SK-N-SH (cell line): ENCODE measurements at regions not wholly inside any gene's neighbourhood (a gene's known extent, or its start where the extent isn't known, plus 50 kb on each side); places are given as distances from the start of the nearest gene placed in this dataset.

Experiments
- CTCF ChIA-PET: fragments of 300-600, 350-600 bp; formaldehyde crosslinking; extraction: SDS; loops from one replicate; lab custom pipeline; 2021; lab: Yijun Ruan, JAX
- POLR2A ChIA-PET: fragments of 350-600 bp; sonication (Branson Sonifier 250); formaldehyde crosslinking; extraction: SDS; loops from one replicate; lab custom pipeline; 2020; ENCODE audit warnings: antibody characterized with exemption, inconsistent platforms; lab: Yijun Ruan, JAX
- DNase-seq: peaks from one replicate; pipeline ENCODE4 v3.0.0; 2012
- H2AFZ ChIP-seq: fragments of 200-600 bp; sonication (generic); 2 replicates; pipeline ENCODE4 v1.8.1; 2016; ENCODE audit warnings: antibody characterized with exemption, mild to moderate bottlenecking, low read depth
- H3F3A ChIP-seq: fragments of 200-600 bp; sonication (generic); replicated peaks from 2 replicates; pipeline ENCODE3; 2016; ENCODE audit warnings: antibody characterized with exemption, mild to moderate bottlenecking; ENCODE audit not compliant: insufficient read depth
- H3K27ac ChIP-seq, 2 experiments: fragments of 200-500 bp in 1 of 2; fragments of 200-600 bp in 1 of 2; sonication (Bioruptor generic) in 1 of 2; sonication (generic), shearing (Covaris generic) in 1 of 2; 2 replicates each; pipeline versions ENCODE4 v1.5.1 to v1.6.1; 2014 to 2016; ENCODE audit warnings: low read depth in 2 of 2, inconsistent platforms in 1 of 2, low read length in 1 of 2, mild to moderate bottlenecking in 1 of 2, mixed read lengths in 1 of 2
- H3K27me3 ChIP-seq: fragments of 200-600 bp; sonication (generic), shearing (Covaris generic); 2 replicates; pipeline ENCODE4 v1.6.1; 2016; ENCODE audit warnings: mixed run types; ENCODE audit not compliant: insufficient read depth
- H3K36me3 ChIP-seq, 2 experiments: fragments of 200-500 bp in 1 of 2; fragments of 200-600 bp in 1 of 2; sonication (Bioruptor generic) in 1 of 2; sonication (generic) in 1 of 2; replicated peaks in 1 of 2; 2 replicates each; pipeline versions ENCODE3 to v1.5.1; 2014 to 2016; ENCODE audit warnings: low read length in 1 of 2, mild to moderate bottlenecking in 1 of 2; ENCODE audit not compliant: insufficient read depth in 2 of 2, control insufficient read depth in 1 of 2
- H3K4me1 ChIP-seq, 2 experiments: fragments of 200-500 bp in 1 of 2; fragments of 200-600 bp in 1 of 2; sonication (Bioruptor generic) in 1 of 2; sonication (generic), shearing (Covaris generic) in 1 of 2; 2 replicates each; pipeline versions ENCODE4 v1.5.1 to v1.6.1; 2014 to 2016; ENCODE audit warnings: low read depth in 1 of 2, low read length in 1 of 2, mixed run types in 1 of 2; ENCODE audit not compliant: insufficient read depth in 2 of 2, control insufficient read depth in 1 of 2
- H3K4me2 ChIP-seq: fragments of 200-600 bp; sonication (generic), shearing (Covaris generic); 2 replicates; pipeline ENCODE4 v1.6.1; 2017; ENCODE audit warnings: mixed run types
- H3K4me3 ChIP-seq, 2 experiments: fragments of 200-500 bp in 1 of 2; fragments of 200-600 bp in 1 of 2; sonication (Bioruptor generic) in 1 of 2; sonication (generic), shearing (Covaris generic) in 1 of 2; 2 replicates each; pipeline versions ENCODE4 v1.5.1 to v1.8.1; 2014 to 2016; ENCODE audit warnings: low read depth in 2 of 2, inconsistent platforms in 1 of 2, low read length in 1 of 2, mild to moderate bottlenecking in 1 of 2, mixed read lengths in 1 of 2, moderate library complexity in 1 of 2
- H3K79me2 ChIP-seq: fragments of 200-600 bp; sonication (generic); 2 replicates; pipeline ENCODE4 v1.8.1; 2017; ENCODE audit warnings: mild to moderate bottlenecking; ENCODE audit not compliant: insufficient read depth
- H3K9ac ChIP-seq: fragments of 200-600 bp; sonication (generic); 2 replicates; pipeline ENCODE4 v1.6.1; 2017; ENCODE audit warnings: mixed run types
- H3K9me2 ChIP-seq: fragments of 200-600 bp; sonication (generic); 2 replicates; pipeline ENCODE4 v1.6.1; 2017; ENCODE audit warnings: mixed run types
- H3K9me3 ChIP-seq: fragments of 200-600 bp; sonication (generic); 2 replicates; pipeline ENCODE4 v1.6.1; 2017; ENCODE audit warnings: mixed run types, mild to moderate bottlenecking, moderate library complexity
- H4K20me1 ChIP-seq: fragments of 200-600 bp; sonication (generic); 2 replicates; pipeline ENCODE4 v1.6.1; 2017; ENCODE audit warnings: mild to moderate bottlenecking, mixed run types; ENCODE audit not compliant: insufficient read depth
- ELF1 ChIP-seq: IDR thresholded peaks from 2 replicates; pipeline ENCODE4 v1.4.0; 2012
- EP300 ChIP-seq, 2 experiments: IDR thresholded peaks; 2 replicates each; pipeline versions ENCODE4 v1.4.0 to v1.6.1; 2012; ENCODE audit warnings: borderline replicate concordance in 1 of 2, low read depth in 1 of 2, low read length in 1 of 2
- EZH2phosphoT487 ChIP-seq: fragments of 200-600 bp; sonication (generic); IDR thresholded peaks from 2 replicates; pipeline ENCODE4 v1.6.1; 2017; ENCODE audit warnings: low read depth, mixed run types, mild to moderate bottlenecking, antibody characterized with exemption, moderate library complexity, borderline replicate concordance
- FOSL2 ChIP-seq: IDR thresholded peaks from 2 replicates; pipeline ENCODE4 v1.4.0; 2012; ENCODE audit warnings: low read depth, mild to moderate bottlenecking, moderate library complexity, borderline replicate concordance
- FOXJ3 ChIP-seq: sonication (generic); formaldehyde crosslinking; IDR thresholded peaks from 2 replicates; pipeline ENCODE4 v1.5.1; 2020; ENCODE audit warnings: mild to moderate bottlenecking, missing genetic modification reagents
- FOXM1 ChIP-seq: IDR thresholded peaks from 2 replicates; pipeline ENCODE4 v1.4.0; 2012; ENCODE audit warnings: low read depth, mild to moderate bottlenecking
- GATA2 ChIP-seq: sonication (generic); formaldehyde crosslinking; IDR thresholded peaks from 2 replicates; pipeline ENCODE4 v1.5.0; 2020; ENCODE audit warnings: mild to moderate bottlenecking, missing genetic modification reagents
- MEF2A ChIP-seq: IDR thresholded peaks from 2 replicates; pipeline ENCODE4 v1.4.0; 2012; ENCODE audit warnings: low read depth, borderline replicate concordance
- NRF1 ChIP-seq: IDR thresholded peaks from 2 replicates; pipeline ENCODE4 v1.6.1; 2012; ENCODE audit warnings: low read depth, mild to moderate bottlenecking, low read length
- POLR2AphosphoS5 ChIP-seq: IDR thresholded peaks from 2 replicates; pipeline ENCODE4 v1.6.1; 2012; ENCODE audit warnings: low read depth, low read length
- RCOR1 ChIP-seq: fragments of 150-350 bp; IDR thresholded peaks from 2 replicates; pipeline ENCODE4 v1.6.1; 2017; ENCODE audit warnings: antibody characterized with exemption, low read length
- RFX5 ChIP-seq: IDR thresholded peaks from 2 replicates; pipeline ENCODE4 v1.6.1; 2012; ENCODE audit warnings: mild to moderate bottlenecking, improper control_type of control experiment, low read length
- SIN3A ChIP-seq: IDR thresholded peaks from 2 replicates; pipeline ENCODE4 v1.6.1; 2012; ENCODE audit warnings: low read depth, mild to moderate bottlenecking, low read length, moderate library complexity, borderline replicate concordance
- SMC3 ChIP-seq: IDR thresholded peaks from 2 replicates; pipeline ENCODE4 v1.6.1; 2012; ENCODE audit warnings: low read depth, low read length, improper control_type of control experiment
- TCF12 ChIP-seq: IDR thresholded peaks from 2 replicates; pipeline ENCODE4 v1.4.0; 2012
- YY1 ChIP-seq: IDR thresholded peaks from 2 replicates; pipeline ENCODE4 v1.4.0; 2012; ENCODE audit warnings: low read depth, mild to moderate bottlenecking
- WGBS: methylation state at CpG from one replicate; pipeline ENCODE4 v1.1.6; 2017; ENCODE audit warnings: low lambda C conversion rate; 5-methylcytosine and 5-hydroxymethylcytosine counted together
- TF ChIP-seq, protein P1 (sequence below): fragments of 200-600 bp; sonication (generic); IDR thresholded peaks from 2 replicates; pipeline ENCODE4 v1.6.1; 2017; ENCODE audit warnings: antibody characterized with exemption, mild to moderate bottlenecking, moderate library complexity
- TF ChIP-seq, protein P2 (sequence below): fragments of 150-350 bp; IDR thresholded peaks from 2 replicates; pipeline ENCODE4 v1.6.1; 2016; ENCODE audit warnings: mild to moderate bottlenecking, low read depth, low read length
- TF ChIP-seq, protein P3 (sequence below): IDR thresholded peaks from 2 replicates; pipeline ENCODE4 v1.4.0; 2012; ENCODE audit warnings: low read depth, borderline replicate concordance

GRCh38 chr14:38138473-38139138 lies 69.1 kb upstream of the SSTR1 start:
- no peak overlapping the region for H2AFZ ChIP-seq
- no peaks in the 10 kb centered on the region for H3K9me2 ChIP-seq
- TF ChIP-seq RCOR1 (no peak), EP300 (IDR thresholded peaks at IDR 0.05; ENCODE audit: borderline replicate concordance in 1 of 2, low read depth in 1 of 2, low read length in 1 of 2) (no peak)
- H3K27ac ChIP-seq = no peak overlapping the region
- ChIA-PET POLR2A (no interaction called here), CTCF (no interaction called here)
- no peak overlapping the region for H3K4me3 ChIP-seq
- H3K36me3 ChIP-seq = no peaks in the 10 kb centered on the region
- no peaks in the 10 kb centered on the region for H3K79me2 ChIP-seq
- no peaks in the 10 kb centered on the region for H4K20me1 ChIP-seq
- H3K9me3 ChIP-seq = no peaks in the 10 kb centered on the region
- no peaks in the 10 kb centered on the region for H3K4me1 ChIP-seq
- H3K9ac ChIP-seq = no peak overlapping the region
- no peaks in the 10 kb centered on the region for H3F3A ChIP-seq
- H3K4me2 ChIP-seq = no peak overlapping the region
- DNase-seq = no peak
- whole genome bisulfite sequencing = 1% methylated on average over 7 of the region's 7 CpGs
- no peaks in the 10 kb centered on the region for H3K27me3 ChIP-seq

GRCh38 chr14:38139926-38140325 lies 67.8 kb upstream of the SSTR1 start:
- Histone ChIP-seq H3K9me2 (no peaks in the 10 kb centered on the region), H3F3A (no peaks in the 10 kb centered on the region), H3K9me3 (no peaks in the 10 kb centered on the region), H4K20me1 (no peaks in the 10 kb centered on the region), H3K4me3 (no peak overlapping the region), H3K4me1 (no peaks in the 10 kb centered on the region), H2AFZ (no peak overlapping the region), H3K79me2 (no peaks in the 10 kb centered on the region), H3K4me2 (no peak overlapping the region), H3K36me3 (no peaks in the 10 kb centered on the region), H3K27me3 (no peaks in the 10 kb centered on the region), H3K27ac (no peak overlapping the region), H3K9ac (no peak overlapping the region)
- TF ChIP-seq TCF12 = no peak
- TF ChIP-seq EZH2phosphoT487 = no peak
- TF ChIP-seq RFX5 = no peak
- TF ChIP-seq, protein P1, sequence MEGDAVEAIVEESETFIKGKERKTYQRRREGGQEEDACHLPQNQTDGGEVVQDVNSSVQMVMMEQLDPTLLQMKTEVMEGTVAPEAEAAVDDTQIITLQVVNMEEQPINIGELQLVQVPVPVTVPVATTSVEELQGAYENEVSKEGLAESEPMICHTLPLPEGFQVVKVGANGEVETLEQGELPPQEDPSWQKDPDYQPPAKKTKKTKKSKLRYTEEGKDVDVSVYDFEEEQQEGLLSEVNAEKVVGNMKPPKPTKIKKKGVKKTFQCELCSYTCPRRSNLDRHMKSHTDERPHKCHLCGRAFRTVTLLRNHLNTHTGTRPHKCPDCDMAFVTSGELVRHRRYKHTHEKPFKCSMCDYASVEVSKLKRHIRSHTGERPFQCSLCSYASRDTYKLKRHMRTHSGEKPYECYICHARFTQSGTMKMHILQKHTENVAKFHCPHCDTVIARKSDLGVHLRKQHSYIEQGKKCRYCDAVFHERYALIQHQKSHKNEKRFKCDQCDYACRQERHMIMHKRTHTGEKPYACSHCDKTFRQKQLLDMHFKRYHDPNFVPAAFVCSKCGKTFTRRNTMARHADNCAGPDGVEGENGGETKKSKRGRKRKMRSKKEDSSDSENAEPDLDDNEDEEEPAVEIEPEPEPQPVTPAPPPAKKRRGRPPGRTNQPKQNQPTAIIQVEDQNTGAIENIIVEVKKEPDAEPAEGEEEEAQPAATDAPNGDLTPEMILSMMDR = no peak
- TF ChIP-seq SIN3A = no peak
- no peak for TF ChIP-seq NRF1
- no peak for TF ChIP-seq FOXM1
- no peak for TF ChIP-seq ELF1
- TF ChIP-seq RCOR1 = no peak
- TF ChIP-seq SMC3 = no peak
- no peak for TF ChIP-seq GATA2 (CRISPR knock-in tag)
- no peak for TF ChIP-seq MEF2A
- no peak for TF ChIP-seq YY1
- TF ChIP-seq FOSL2 = no peak
- TF ChIP-seq, protein P2, sequence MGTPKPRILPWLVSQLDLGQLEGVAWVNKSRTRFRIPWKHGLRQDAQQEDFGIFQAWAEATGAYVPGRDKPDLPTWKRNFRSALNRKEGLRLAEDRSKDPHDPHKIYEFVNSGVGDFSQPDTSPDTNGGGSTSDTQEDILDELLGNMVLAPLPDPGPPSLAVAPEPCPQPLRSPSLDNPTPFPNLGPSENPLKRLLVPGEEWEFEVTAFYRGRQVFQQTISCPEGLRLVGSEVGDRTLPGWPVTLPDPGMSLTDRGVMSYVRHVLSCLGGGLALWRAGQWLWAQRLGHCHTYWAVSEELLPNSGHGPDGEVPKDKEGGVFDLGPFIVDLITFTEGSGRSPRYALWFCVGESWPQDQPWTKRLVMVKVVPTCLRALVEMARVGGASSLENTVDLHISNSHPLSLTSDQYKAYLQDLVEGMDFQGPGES = no peak
- TF ChIP-seq POLR2AphosphoS5 = no peak
- no peak for TF ChIP-seq FOXJ3
- TF ChIP-seq, protein P3, sequence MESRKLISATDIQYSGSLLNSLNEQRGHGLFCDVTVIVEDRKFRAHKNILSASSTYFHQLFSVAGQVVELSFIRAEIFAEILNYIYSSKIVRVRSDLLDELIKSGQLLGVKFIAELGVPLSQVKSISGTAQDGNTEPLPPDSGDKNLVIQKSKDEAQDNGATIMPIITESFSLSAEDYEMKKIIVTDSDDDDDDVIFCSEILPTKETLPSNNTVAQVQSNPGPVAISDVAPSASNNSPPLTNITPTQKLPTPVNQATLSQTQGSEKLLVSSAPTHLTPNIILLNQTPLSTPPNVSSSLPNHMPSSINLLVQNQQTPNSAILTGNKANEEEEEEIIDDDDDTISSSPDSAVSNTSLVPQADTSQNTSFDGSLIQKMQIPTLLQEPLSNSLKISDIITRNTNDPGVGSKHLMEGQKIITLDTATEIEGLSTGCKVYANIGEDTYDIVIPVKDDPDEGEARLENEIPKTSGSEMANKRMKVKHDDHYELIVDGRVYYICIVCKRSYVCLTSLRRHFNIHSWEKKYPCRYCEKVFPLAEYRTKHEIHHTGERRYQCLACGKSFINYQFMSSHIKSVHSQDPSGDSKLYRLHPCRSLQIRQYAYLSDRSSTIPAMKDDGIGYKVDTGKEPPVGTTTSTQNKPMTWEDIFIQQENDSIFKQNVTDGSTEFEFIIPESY = no peak
- CTCF ChIA-PET = no interaction called here
- no peak for DNase-seq
- POLR2A ChIA-PET = no interaction called here
- 3% methylated on average over 2 of the region's 2 CpGs for WGBS
